Fibroblast of lung (primary cell): ENCODE measurements at regions not wholly inside any gene's neighbourhood (a gene's known extent, or its start where the extent isn't known, plus 50 kb on each side); places are given as distances from the start of the nearest gene placed in this dataset.

Experiments
- CTCF ChIP-seq, 2 donors: IDR thresholded peaks in 1 of 2; conservative IDR thresholded peaks in 1 of 2; 1 replicate in 1 of 2; 2 replicates in 1 of 2; pipeline ENCODE4 v1.5.1; 2011 to 2012; ENCODE audit warnings: low read length in 2 of 2, control low read depth in 1 of 2, inconsistent platforms in 1 of 2, low read depth in 1 of 2, mild to moderate bottlenecking in 1 of 2
- EZH2 ChIP-seq: IDR thresholded peaks from 2 replicates; pipeline ENCODE4 v1.5.1; 2012; ENCODE audit warnings: low read length, control low read depth, mild to moderate bottlenecking; ENCODE audit errors: missing control alignments

GRCh38 chrX:10904220-10904619 lies 206.9 kb upstream of the HCCS start:
- TF ChIP-seq CTCF (conservative IDR thresholded peaks at IDR 0.05 in 1 of 2, IDR thresholded peaks at IDR 0.05 in 1 of 2; ENCODE audit: low read depth in 1 of 2, low read length in 2 of 2), result no peak
- no peak for TF ChIP-seq EZH2
